OCI-M1 (cell line): ENCODE measurements at regions not wholly inside any gene's neighbourhood (a gene's known extent, or its start where the extent isn't known, plus 50 kb on each side); places are given as distances from the start of the nearest gene placed in this dataset.
"Not testable (repeated sequence)": the region's sequence is repeated elsewhere in the genome, so short reads cannot be mapped to it uniquely, and the experiment has no call there.

Source experiments
- DNase-seq: peaks from one replicate; lab custom pipeline; 2025; lab: John Stamatoyannopoulos, UW

GRCh38 chr5:71343994-71344393, 111.5 kb upstream of the BDP1 start:
- not testable (repeated sequence) for DNase-seq

DNA sequence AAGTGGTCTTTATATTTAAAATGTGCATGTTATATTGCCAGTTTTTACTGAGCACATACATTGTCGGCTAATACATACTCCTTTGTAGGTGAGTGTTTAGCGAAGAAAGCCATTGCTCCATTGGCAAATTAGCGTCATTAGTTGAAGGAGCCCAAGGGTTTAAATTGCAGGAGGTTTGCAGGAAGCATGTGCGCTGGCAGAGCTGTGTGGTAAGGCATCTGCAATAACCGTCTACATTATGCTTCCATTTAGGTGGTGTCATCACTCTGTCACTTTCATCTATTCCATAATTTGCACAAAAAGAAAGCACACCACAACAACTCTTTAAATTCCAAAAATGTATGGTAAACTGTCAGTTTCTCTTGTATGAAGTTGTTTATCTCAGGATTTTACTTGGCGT, 82.8 kb upstream of the BDP1 start:
- not testable (repeated sequence) for DNase-seq

- not testable (repeated sequence) for DNase-seq
These were observed 82.3 kb upstream of the BDP1 start for GRCh38 chr5:71373054-71373734.

- DNase-seq = not testable (repeated sequence)
These were observed 71.2 kb upstream of the BDP1 start for GRCh38 chr5:71384204-71384603.

- DNase-seq = no peak
These were observed 70.7 kb upstream of the BDP1 start for GRCh38 chr5:71384706-71385105.

DNA sequence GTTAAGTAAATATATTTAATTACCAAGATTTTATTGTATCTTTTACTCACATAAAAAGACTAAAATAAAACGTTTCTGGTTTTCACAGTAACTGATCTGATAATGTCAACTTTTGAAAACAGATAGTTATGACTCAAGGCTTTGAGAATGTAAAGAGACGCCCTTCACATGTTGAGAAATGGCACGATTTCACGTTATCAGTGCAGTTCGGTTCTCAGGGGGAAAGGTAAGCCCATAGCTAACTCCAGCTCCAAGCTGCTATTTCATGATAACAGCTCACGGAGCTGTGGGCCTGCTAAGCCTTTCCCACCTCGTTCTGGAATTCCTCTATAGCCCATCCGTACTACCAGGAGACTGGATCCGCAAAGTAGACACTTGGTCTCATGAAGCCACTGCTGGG, 70.2 kb upstream of the BDP1 start:
- DNase-seq = peak; percentile 61

GRCh38 chr5:71388184-71388583, 67.3 kb upstream of the BDP1 start:
- peak; percentile 90 for DNase-seq

DNA sequence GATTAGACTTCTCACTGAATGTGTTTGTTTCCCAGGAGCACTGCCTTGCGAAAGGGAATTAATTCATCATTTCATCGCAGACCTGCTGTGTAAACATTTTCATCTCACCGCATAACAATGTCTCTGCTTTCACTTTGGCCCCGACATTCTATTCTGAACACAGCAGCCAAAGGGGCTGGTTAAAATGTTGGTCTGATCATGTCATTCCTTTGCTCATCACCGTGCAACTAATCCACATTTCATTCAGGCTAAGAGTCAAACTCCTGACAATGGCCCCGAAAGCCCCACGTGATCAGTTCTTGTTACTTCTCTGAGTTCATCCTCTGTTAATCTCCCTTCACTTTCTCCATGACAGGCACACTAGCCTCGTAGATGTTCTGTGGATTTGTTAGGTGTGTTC, 57.1 kb upstream of the BDP1 start:
- DNase-seq = not testable (repeated sequence)

DNA sequence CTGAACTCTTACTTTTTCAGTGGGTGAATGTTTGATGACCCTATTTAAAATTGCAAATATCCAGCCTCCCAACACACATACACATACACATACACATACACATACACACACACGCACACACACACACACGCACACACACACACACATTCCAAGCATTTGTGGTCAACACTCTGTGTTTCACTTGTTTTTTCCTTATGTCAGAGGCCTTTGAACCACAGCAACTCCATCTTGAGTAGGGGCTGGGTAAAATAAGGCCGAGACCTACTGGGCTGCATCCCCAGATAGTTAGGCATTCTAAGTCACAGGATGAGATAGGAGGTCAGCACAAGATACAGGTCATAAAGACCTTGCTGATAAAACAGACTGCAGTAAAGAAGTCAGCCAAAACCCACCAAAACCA, 56.6 kb upstream of the BDP1 start:
- not testable (repeated sequence) for DNase-seq

- DNase-seq = not testable (repeated sequence)
These were observed 56.0 kb upstream of the BDP1 start for GRCh38 chr5:71399443-71399842.

DNA sequence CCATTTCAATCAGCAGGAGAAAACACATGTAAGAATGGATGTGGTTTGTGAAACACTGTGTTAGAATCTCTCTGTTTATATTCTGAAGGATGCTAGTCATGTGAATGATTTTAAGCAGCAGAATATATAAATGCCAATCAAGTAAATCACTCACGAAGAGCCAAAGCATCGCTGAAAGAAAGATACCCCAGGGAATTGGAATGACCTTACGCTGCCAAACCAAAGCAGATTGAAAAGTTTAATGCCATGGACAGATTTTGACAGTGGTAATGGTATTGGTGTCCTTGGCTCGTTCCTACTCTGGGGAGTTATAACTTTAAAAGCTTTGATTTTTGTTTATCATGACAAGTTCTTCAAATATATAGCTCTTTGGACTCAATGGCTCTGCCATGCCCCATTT, 54.8 kb upstream of the BDP1 start:
- not testable (repeated sequence) for DNase-seq

GRCh38 chr5:71401150-71401549, 54.3 kb upstream of the BDP1 start:
- not testable (repeated sequence) for DNase-seq

DNA sequence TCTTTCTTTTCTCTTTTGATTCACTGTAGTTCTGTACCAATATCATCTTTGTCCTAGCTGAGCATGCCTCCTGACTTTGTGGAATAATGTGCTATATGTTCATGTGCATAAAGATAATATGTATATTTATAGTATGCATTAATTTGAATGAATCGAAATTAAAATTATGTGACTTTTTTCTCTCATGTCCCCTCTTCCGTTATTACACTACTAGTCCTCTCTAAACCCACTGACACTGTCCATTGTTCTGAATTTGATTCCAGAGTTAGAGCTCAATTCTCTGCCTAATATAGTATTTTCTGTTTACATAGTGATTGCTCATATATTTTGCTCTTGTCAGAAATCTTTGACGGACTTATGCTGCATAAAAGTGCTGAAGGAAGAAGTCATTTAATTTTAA, 53.9 kb upstream of the BDP1 start:
- DNase-seq = not testable (repeated sequence)

DNA sequence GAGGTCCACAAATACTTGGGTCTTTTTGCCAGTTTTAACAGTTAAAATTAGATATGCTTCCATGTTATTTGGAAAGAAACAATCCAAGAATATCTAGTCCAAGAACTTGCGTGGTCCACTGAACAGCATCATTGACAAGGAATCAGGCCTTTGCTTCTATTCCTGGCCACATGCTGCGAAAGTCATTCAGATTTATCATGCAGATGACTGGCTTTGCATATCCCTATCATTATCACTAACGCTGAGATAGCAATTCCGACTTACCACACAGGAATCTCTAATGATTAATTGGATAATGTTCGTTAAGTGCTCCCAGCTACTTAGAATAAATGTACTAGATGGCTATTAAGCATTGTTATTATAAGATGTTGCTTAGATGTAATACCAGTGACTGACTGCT, 51.0 kb upstream of the BDP1 start:
- DNase-seq = not testable (repeated sequence)

DNA sequence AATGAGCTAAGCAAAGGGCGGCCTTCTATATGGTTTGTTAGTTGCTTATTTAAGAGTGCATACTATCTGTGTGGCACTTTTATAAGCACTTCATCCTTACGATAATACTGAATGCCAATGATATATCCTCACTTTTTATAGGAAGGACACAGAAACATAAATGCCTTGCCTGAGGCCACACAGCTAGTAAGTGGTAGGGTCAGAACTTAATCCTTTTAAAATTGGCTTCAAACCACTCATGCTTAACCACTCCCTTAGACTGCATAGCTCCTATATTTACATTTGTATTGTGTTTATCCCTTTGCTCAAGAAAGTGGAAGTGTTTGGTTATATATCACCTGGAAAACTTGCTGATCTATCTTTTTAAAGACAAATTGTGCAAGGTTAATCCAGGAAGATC, 50.5 kb upstream of the BDP1 start:
- not testable (repeated sequence) for DNase-seq
